ENCODE measurements at regions not wholly inside any gene's neighbourhood (a gene's known extent, or its start where the extent isn't known, plus 50 kb on each side); places are given as distances from the start of the nearest gene placed in this dataset.
"Not testable (repeated sequence)": the region's sequence is repeated elsewhere in the genome, so short reads cannot be mapped to it uniquely, and the experiment has no call there.

DNA sequence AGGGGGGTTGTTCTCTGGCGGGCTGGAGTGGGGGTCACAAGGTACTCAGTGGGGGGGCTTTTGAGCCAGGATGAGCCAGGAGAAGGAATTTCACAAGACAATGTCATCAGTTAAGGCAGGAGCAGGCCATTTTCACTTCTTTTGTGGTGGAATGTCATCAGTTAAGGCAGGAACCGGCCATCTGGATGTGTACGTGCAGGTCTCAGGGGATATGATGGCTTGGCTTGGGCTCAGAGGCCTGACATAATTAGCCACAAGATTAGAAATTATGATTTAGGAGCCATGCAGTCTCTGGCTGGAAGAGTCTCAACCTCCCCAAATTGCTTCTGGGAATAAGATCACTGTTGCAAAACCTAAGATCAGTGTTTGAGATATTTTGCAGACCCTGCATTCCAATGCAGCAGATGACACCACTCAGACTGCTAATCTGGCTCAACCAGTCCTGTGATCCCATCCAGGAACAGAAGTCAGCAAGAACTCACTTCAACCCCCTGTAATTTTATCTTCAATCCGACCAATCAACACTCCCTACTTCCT lies 84.4 kb upstream of the MSH6 start:
- TF ChIP-seq, protein P1, sequence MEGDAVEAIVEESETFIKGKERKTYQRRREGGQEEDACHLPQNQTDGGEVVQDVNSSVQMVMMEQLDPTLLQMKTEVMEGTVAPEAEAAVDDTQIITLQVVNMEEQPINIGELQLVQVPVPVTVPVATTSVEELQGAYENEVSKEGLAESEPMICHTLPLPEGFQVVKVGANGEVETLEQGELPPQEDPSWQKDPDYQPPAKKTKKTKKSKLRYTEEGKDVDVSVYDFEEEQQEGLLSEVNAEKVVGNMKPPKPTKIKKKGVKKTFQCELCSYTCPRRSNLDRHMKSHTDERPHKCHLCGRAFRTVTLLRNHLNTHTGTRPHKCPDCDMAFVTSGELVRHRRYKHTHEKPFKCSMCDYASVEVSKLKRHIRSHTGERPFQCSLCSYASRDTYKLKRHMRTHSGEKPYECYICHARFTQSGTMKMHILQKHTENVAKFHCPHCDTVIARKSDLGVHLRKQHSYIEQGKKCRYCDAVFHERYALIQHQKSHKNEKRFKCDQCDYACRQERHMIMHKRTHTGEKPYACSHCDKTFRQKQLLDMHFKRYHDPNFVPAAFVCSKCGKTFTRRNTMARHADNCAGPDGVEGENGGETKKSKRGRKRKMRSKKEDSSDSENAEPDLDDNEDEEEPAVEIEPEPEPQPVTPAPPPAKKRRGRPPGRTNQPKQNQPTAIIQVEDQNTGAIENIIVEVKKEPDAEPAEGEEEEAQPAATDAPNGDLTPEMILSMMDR (IDR thresholded peaks at IDR 0.05; ENCODE audit: extremely low read depth in 1 of 2, insufficient read depth in 1 of 2, low read depth in 1 of 2, low read length in 2 of 2): not testable (repeated sequence)
- not testable (repeated sequence) for TF ChIP-seq JUN (IDR thresholded peaks at IDR 0.05; ENCODE audit: borderline replicate concordance, insufficient read depth, insufficient read length, low read depth); FOS (IDR thresholded peaks at IDR 0.05; ENCODE audit: borderline replicate concordance, insufficient read depth, low read length)
- TF ChIP-seq, protein P2, sequence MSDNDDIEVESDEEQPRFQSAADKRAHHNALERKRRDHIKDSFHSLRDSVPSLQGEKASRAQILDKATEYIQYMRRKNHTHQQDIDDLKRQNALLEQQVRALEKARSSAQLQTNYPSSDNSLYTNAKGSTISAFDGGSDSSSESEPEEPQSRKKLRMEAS (IDR thresholded peaks at IDR 0.05; ENCODE audit: insufficient read depth, insufficient read length): not testable (repeated sequence)
